ENCODE measurements at regions not wholly inside any gene's neighbourhood (a gene's known extent, or its start where the extent isn't known, plus 50 kb on each side); places are given as distances from the start of the nearest gene placed in this dataset.

DNA sequence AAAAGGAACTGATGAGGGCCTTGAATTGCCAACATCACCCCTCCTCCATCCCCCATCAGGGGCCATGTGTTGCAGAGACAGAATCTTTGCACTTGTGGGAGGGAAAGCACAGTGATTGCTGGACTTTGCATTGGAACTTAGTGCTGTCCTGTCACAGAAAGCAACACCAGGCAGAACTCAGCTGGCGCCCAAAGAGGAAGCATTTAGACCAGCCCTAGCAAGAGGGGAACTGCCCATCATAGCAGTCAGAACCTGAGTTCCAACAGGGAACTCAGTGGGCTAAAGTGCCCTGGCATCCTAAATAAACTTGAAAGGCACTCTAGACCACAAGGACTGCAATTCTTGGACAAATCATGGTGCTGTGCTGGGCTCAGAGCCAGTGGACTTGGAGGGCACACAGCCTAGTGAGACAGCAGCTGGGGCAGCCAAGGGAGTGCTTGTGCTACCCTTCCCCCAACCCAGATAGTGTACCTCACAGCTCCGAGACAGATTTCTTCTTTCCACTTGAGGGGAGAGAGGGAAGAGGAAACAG is 128.1 kb downstream of the ACTL7B start:
- TF ChIP-seq, protein P1, sequence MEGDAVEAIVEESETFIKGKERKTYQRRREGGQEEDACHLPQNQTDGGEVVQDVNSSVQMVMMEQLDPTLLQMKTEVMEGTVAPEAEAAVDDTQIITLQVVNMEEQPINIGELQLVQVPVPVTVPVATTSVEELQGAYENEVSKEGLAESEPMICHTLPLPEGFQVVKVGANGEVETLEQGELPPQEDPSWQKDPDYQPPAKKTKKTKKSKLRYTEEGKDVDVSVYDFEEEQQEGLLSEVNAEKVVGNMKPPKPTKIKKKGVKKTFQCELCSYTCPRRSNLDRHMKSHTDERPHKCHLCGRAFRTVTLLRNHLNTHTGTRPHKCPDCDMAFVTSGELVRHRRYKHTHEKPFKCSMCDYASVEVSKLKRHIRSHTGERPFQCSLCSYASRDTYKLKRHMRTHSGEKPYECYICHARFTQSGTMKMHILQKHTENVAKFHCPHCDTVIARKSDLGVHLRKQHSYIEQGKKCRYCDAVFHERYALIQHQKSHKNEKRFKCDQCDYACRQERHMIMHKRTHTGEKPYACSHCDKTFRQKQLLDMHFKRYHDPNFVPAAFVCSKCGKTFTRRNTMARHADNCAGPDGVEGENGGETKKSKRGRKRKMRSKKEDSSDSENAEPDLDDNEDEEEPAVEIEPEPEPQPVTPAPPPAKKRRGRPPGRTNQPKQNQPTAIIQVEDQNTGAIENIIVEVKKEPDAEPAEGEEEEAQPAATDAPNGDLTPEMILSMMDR (conservative IDR thresholded peaks at IDR 0.05 in 1 of 2, IDR thresholded peaks at IDR 0.05 in 1 of 2; ENCODE audit: extremely low read depth in 1 of 2, insufficient read depth in 1 of 2, low read depth in 1 of 2, low read length in 2 of 2), result no peak
- TF ChIP-seq EZH2 (IDR thresholded peaks at IDR 0.05; ENCODE audit: borderline replicate concordance, low read length), result no peak
